HCT116 (cell line): ENCODE measurements at regions not wholly inside any gene's neighbourhood (a gene's known extent, or its start where the extent isn't known, plus 50 kb on each side); places are given as distances from the start of the nearest gene placed in this dataset.

Experiments
- ATAC-seq: fragments of 200-7000 bp; cut with Tn5 transposase; 2 replicates; pipeline ENCODE4 v1.9.1; 2020; ENCODE audit warnings: mild to moderate bottlenecking, moderate library complexity
- BruUV-seq: library from RNA; stranded (reverse); fragments of 400-500 nt; replicated peaks from 2 replicates; lab custom pipeline; 2021; lab: Mats Ljungman, UMichigan
- CTCF ChIA-PET: fragments of 300-600 bp; sonication (Branson Sonifier 250); formaldehyde crosslinking; loops from one replicate; lab custom pipeline; 2021; ENCODE audit warnings: antibody characterized with exemption; lab: Charles Lee
- POLR2A ChIA-PET: fragments of 300-600, 350-600 bp; sonication (Branson Sonifier 250); formaldehyde crosslinking; loops from one replicate; lab custom pipeline; 2021; ENCODE audit warnings: antibody characterized with exemption; lab: Charles Lee
- RAD21 ChIA-PET, 2 experiments: fragments of 300-600 bp; sonication (Branson Sonifier 250); formaldehyde crosslinking; loops; one replicate each; lab custom pipeline; 2023; ENCODE audit warnings: low total read pairs in 2 of 2; ENCODE audit not compliant: uncharacterized antibody in 2 of 2, unreplicated experiment in 2 of 2, low non-redundant PET in 1 of 2; lab: Charles Lee
- DNase-seq: peaks from one replicate; pipeline ENCODE4 v3.0.0-alpha.2; 2010; ENCODE audit warnings: low read depth, low spot score
- H2AFZ ChIP-seq: fragments of 200-600 bp; shearing (Covaris generic), sonication (generic); 2 replicates; pipeline ENCODE4 v1.6.1; 2017; ENCODE audit warnings: low read depth, mixed run types, mixed read lengths, antibody characterized with exemption, low read length; ENCODE audit not compliant: poor library complexity, severe bottlenecking
- H3K27ac ChIP-seq: 2 replicates; pipeline ENCODE4 v1.5.1; 2012; ENCODE audit warnings: low read depth, low read length
- H3K27me3 ChIP-seq: fragments of 200-600 bp; sonication (generic); 2 replicates; pipeline ENCODE4 v1.6.1; 2016; ENCODE audit warnings: mixed run types, low read length, mixed read lengths; ENCODE audit not compliant: insufficient read depth
- H3K36me3 ChIP-seq, 2 experiments: fragments of 200-500 bp in 1 of 2; fragments of 200-600 bp in 1 of 2; sonication (Bioruptor generic) in 1 of 2; sonication (generic) in 1 of 2; 2 replicates each; pipeline versions ENCODE4 v1.5.1 to v1.6.1; 2014 to 2016; ENCODE audit warnings: low read length in 2 of 2, inconsistent platforms in 1 of 2, mixed read lengths in 1 of 2, mixed run types in 1 of 2; ENCODE audit not compliant: insufficient read depth in 2 of 2, control insufficient read depth in 1 of 2
- H3K4me1 ChIP-seq, 2 experiments: fragments of 200-600 bp in 1 of 2; sonication (generic) in 1 of 2; 2 replicates each; pipeline versions ENCODE4 v1.5.1 to v1.6.1; 2012 to 2017; ENCODE audit warnings: low read length in 2 of 2, inconsistent platforms in 1 of 2, mild to moderate bottlenecking in 1 of 2, mixed read lengths in 1 of 2, mixed run types in 1 of 2, moderate library complexity in 1 of 2; ENCODE audit not compliant: insufficient read depth in 2 of 2, control insufficient read depth in 1 of 2
- H3K4me2 ChIP-seq: fragments of 200-600 bp; sonication (generic); 2 replicates; pipeline ENCODE4 v1.6.1; 2017; ENCODE audit warnings: mixed run types, low read length, mixed read lengths
- H3K4me3 ChIP-seq, 2 experiments: fragments of 200-600 bp in 1 of 2; sonication (generic) in 1 of 2; replicated peaks in 1 of 2; 2 replicates each; pipeline ENCODE4 v1.5.1; 2011 to 2016; ENCODE audit warnings: low read length in 2 of 2, control low read depth in 1 of 2, low read depth in 1 of 2, mild to moderate bottlenecking in 1 of 2, mixed read lengths in 1 of 2, mixed run types in 1 of 2
- H3K79me2 ChIP-seq: fragments of 200-600 bp; sonication (generic); 2 replicates; pipeline ENCODE4 v1.6.1; 2017; ENCODE audit warnings: mild to moderate bottlenecking, mixed run types, low read length, moderate library complexity, mixed read lengths; ENCODE audit not compliant: insufficient read depth
- H3K9ac ChIP-seq: fragments of 200-600 bp; sonication (generic); 2 replicates; pipeline ENCODE4 v1.6.1; 2016; ENCODE audit warnings: low read length, mixed read lengths
- H3K9me2 ChIP-seq: fragments of 200-600 bp; sonication (generic), shearing (Covaris generic); 2 replicates; pipeline ENCODE4 v1.6.1; 2017; ENCODE audit warnings: mixed run types, mild to moderate bottlenecking, moderate library complexity; ENCODE audit not compliant: insufficient read depth
- H3K9me3 ChIP-seq, 2 experiments: fragments of 200-500 bp in 1 of 2; fragments of 200-600 bp in 1 of 2; sonication (Bioruptor generic) in 1 of 2; sonication (generic) in 1 of 2; 2 replicates each; pipeline ENCODE4 v1.6.1; 2014 to 2017; ENCODE audit warnings: low read length in 2 of 2, mixed read lengths in 2 of 2, inconsistent platforms in 1 of 2, low read depth in 1 of 2, mild to moderate bottlenecking in 1 of 2, mixed run types in 1 of 2, moderate library complexity in 1 of 2; ENCODE audit not compliant: control insufficient read depth in 1 of 2, insufficient read depth in 1 of 2
- H4K20me1 ChIP-seq: fragments of 200-600 bp; sonication (generic), shearing (Covaris generic); 2 replicates; pipeline ENCODE4 v1.6.1; 2017; ENCODE audit warnings: mixed run types, mild to moderate bottlenecking, moderate library complexity; ENCODE audit not compliant: insufficient read depth
- ATF3 ChIP-seq: IDR thresholded peaks from 2 replicates; pipeline ENCODE4 v1.6.1; 2012
- CBX3 ChIP-seq: IDR thresholded peaks from 2 replicates; pipeline ENCODE4 v1.6.1; 2012; ENCODE audit warnings: low read depth
- CTCF ChIP-seq, 3 experiments: fragments of 200-600 bp in 1 of 3; sonication (generic) in 1 of 3; IDR thresholded peaks in 2 of 3; conservative IDR thresholded peaks in 1 of 3; 2 replicates each; pipeline ENCODE4 v1.5.1; 2012 to 2017; ENCODE audit warnings: low read depth in 2 of 3, low read length in 2 of 3, antibody characterized with exemption in 1 of 3, borderline replicate concordance in 1 of 3, control low read depth in 1 of 3, mild to moderate bottlenecking in 1 of 3, mixed read lengths in 1 of 3, mixed run types in 1 of 3, moderate library complexity in 1 of 3; ENCODE audit not compliant: insufficient read depth in 1 of 3
- ELF1 ChIP-seq: IDR thresholded peaks from 2 replicates; pipeline ENCODE4 v1.6.1; 2012; ENCODE audit warnings: low read depth, borderline replicate concordance
- EZH2 ChIP-seq: fragments of 200-600 bp; sonication (generic); IDR thresholded peaks from 2 replicates; pipeline ENCODE4 v1.6.1; 2017; ENCODE audit warnings: antibody characterized with exemption, mixed run types
- EZH2phosphoT487 ChIP-seq: fragments of 200-600 bp; IDR thresholded peaks from 2 replicates; pipeline ENCODE4 v1.6.1; 2018; ENCODE audit warnings: antibody characterized with exemption, borderline replicate concordance
- FOSL1 ChIP-seq: IDR thresholded peaks from 2 replicates; pipeline ENCODE4 v1.6.1; 2012; ENCODE audit warnings: low read depth
- POLR2A ChIP-seq: IDR thresholded peaks from 2 replicates; pipeline ENCODE4 v1.7.0; 2011; ENCODE audit warnings: borderline replicate concordance; ENCODE audit not compliant: insufficient read depth, insufficient read length; ENCODE audit errors: extremely low read depth
- RAD21 ChIP-seq: IDR thresholded peaks from 2 replicates; pipeline ENCODE4 v1.6.1; 2012; ENCODE audit warnings: low read depth, mild to moderate bottlenecking
- REST ChIP-seq: IDR thresholded peaks from 2 replicates; pipeline ENCODE4 v1.6.1; 2012; ENCODE audit warnings: low read depth
- SP1 ChIP-seq: IDR thresholded peaks from 2 replicates; pipeline ENCODE4 v1.6.1; 2012; ENCODE audit warnings: low read depth
- SRF ChIP-seq: IDR thresholded peaks from 2 replicates; pipeline ENCODE4 v1.6.1; 2012; ENCODE audit warnings: low read depth
- TCF7L2 ChIP-seq: IDR thresholded peaks from 2 replicates; pipeline ENCODE4 v1.7.0; 2011; ENCODE audit warnings: borderline replicate concordance, inconsistent platforms; ENCODE audit not compliant: insufficient read depth, insufficient read length; ENCODE audit errors: extremely low read depth
- YY1 ChIP-seq: IDR thresholded peaks from 2 replicates; pipeline ENCODE4 v1.6.1; 2011; ENCODE audit warnings: low read length, low read depth, moderate library complexity, mild to moderate bottlenecking; ENCODE audit not compliant: insufficient replicate concordance; ENCODE audit errors: extremely low read depth
- ZBTB33 ChIP-seq: IDR thresholded peaks from 2 replicates; pipeline ENCODE4 v1.6.1; 2011; ENCODE audit warnings: mild to moderate bottlenecking, low read length, moderate library complexity; ENCODE audit not compliant: insufficient replicate concordance; ENCODE audit errors: extremely low read depth
- ZFX ChIP-seq: fragments of 450-650 bp; IDR thresholded peaks from 2 replicates; pipeline ENCODE4 v1.6.1; 2017
- ZNF274 ChIP-seq: fragments of 200-500 bp; sonication (Bioruptor generic); IDR thresholded peaks from 2 replicates; pipeline ENCODE4 v1.6.1; 2014; ENCODE audit warnings: mild to moderate bottlenecking, low read depth, low read length, inconsistent platforms
- intact Hi-C: fragments of 100-400 bp; cut with micrococcal nuclease; formaldehyde crosslinking; loops from 2 replicates; pipeline ENCODE4 v1.10.0; 2022

GRCh38 chr12:89155826-89156225 is 196.5 kb downstream of the DUSP6 start:
- DNase-seq (no peak), ATAC-seq (no peak)
- H2AFZ ChIP-seq = no peak overlapping the region
- no peak overlapping the region for H3K4me3 ChIP-seq
- H3K79me2 ChIP-seq = no peaks in the 10 kb centered on the region
- no peaks in the 10 kb centered on the region for H3K27me3 ChIP-seq
- ChIA-PET CTCF (no interaction called here), POLR2A (no interaction called here), RAD21 (no interaction called here)
- H3K9ac ChIP-seq = no peak overlapping the region
- H3K27ac ChIP-seq = no peak overlapping the region
- H3K9me2 ChIP-seq = no peaks in the 10 kb centered on the region
- BruUV-seq = no TSS peak
- no peaks in the 10 kb centered on the region for H3K9me3 ChIP-seq
- no peaks in the 10 kb centered on the region for H4K20me1 ChIP-seq
- intact Hi-C loops = loop anchor here (10.0 kb wide), 1 partner anchor 189 kb away; no protein-coding TSS in a partner anchor
- no peaks in the 10 kb centered on the region for H3K36me3 ChIP-seq
- H3K4me1 ChIP-seq = peaks cover 0 to 4% of the 10 kb centered on the region in 2 experiments; a peak in 1 of 4 replicates
- H3K4me2 ChIP-seq = no peak overlapping the region
- TF ChIP-seq YY1 (no peak), ELF1 (no peak), ATF3 (no peak), REST (no peak), ZFX (no peak), FOSL1 (no peak), ZBTB33 (no peak), CBX3 (no peak), EZH2 (no peak), POLR2A (no peak), SRF (no peak), RAD21 (no peak), ZNF274 (no peak), SP1 (no peak), TCF7L2 (no peak), EZH2phosphoT487 (no peak), CTCF (IDR thresholded peaks at IDR 0.05 in 2 of 3, conservative IDR thresholded peaks at IDR 0.05 in 1 of 3; ENCODE audit: borderline replicate concordance in 1 of 3, insufficient read depth in 1 of 3, low read depth in 2 of 3, low read length in 2 of 3) (no peak)
